ENCODE measurements at regions not wholly inside any gene's neighbourhood (a gene's known extent, or its start where the extent isn't known, plus 50 kb on each side); places are given as distances from the start of the nearest gene placed in this dataset.

DNA sequence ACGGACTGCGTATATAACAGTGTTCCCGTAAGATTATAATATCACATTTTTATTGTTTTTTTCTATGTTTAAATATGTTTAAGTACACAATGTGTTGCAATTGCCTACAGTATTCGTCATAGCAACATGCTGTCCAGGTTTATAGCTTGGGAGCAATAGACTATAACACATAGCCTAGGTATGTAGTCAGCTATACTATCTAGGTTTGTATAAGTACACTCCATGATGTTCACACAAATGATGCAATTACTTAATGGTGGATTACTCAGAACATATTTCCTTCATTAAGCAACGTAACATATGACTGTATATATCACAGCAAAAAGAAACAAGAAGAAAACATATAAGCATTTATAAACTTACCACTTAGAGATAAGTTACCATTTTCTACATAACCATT lies 160.0 kb downstream of the CBLN1 start:
- no peak for DNase-seq

DNA sequence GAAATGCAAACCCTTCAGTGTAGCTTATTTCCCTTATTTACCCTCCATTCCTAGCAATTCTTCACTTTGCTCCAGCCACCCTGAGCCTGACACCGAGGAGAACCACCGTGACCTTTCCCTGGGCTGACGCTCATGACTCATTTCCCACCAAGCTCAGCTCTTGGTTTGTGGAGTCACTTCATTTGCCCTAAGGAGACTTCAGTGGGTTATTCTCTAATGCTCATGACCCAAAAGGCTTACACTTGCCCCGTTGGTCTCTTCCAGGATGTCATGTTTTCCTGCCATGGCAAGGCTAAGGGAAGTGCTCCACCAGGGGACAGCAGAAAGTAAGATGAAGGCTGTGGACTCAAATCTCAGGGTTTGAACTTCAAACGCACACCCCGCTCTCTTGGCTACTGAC lies 161.0 kb downstream of the CBLN1 start:
- no peak for DNase-seq

DNA sequence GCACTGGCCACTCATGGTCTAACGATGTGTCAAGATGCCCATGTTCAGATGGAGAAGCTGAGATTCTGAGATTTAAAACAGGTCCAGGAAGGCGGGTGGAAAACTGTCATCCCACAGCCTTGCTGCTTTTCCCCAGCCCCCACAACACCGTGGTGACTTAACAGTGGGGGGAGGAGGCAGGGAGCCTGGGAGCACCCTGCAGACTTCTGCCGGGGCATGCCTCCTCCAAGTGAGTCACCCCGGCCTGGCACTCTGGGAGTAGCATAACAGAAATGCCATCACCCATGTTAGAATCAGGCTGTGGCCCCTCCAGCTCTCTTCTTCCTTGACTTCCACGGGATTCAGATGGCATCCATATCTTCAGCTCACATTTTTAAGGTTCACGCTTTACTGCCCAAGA lies 164.8 kb downstream of the CBLN1 start:
- DNase-seq, result no peak

DNA sequence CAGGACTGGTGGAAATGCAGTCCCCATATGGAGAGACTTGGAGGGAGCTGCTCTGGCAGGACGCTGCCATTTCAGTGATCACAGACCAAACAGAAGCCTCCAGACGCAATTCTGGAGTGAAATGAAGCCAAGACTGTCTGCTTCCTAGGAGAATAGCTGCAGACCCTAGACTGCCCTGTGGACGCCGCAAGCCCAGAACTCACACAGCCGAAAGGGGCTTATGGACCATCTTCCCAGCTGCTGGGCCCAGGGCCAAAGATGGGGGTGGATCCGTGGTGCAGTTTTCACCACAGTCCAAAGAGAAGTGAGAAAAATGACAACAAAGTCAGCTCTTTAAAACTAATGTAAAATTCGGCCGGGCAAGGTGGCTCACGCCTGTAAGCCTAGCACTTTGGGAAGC lies 165.7 kb downstream of the CBLN1 start:
- no peak for DNase-seq

DNA sequence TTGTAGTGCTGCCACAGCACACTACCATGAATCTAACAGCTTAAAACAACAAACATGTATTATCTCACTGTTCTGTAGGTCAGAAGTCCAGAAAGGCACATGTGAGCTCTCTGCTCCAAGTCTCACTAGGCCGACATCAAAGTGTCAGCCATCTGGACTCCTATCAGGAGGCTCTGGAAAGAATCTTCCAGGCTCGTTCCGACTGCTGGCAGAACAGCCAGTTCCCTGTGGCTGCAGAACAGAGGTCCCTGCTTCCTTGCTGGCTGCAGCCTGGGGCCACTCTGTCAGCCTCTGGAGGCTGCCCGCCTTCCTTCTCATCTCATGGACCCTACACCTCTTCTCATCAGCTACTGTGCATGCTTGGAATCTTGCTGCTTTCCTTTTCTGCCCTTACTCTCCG lies 168.9 kb downstream of the CBLN1 start:
- DNase-seq, result no peak

DNA sequence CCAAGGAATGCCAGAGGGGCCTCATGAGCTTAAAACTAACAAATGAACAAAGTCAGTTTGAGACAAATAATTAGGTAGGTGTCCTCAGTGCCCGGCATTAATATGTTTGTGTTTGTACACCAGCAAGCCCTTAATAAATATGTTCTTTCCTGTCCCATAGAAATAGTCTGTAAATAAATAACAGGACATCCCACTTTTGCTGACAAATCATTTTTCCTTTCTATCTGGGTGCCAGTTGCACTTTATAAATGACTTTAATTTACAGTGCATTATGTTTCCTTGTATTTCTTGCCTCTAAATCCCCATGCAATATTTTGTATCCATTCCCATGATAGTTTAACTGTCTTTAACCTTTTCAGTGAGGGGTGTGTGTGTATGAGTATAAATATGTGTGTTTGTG lies 170.3 kb downstream of the CBLN1 start:
- DNase-seq, result no peak

DNA sequence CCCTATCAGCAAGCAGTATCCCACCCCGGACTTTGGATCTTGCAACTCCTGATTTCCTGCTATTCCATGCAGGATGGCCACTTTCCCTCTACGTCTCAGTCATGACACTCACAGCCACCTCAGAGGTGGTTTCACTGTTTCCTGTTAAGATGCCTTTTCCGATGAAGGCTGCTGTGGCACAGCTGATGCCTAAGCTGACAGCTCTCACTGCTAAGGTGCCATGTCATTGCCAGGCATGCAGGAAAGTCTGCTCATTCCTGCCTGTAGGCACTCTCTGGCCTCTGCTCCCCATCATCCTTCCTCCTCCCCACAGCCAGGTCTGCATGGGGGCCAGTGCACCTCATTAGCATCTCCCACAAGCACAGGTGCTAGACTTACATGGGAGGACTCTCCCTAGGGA lies 173.0 kb downstream of the CBLN1 start:
- no peak for DNase-seq

DNA sequence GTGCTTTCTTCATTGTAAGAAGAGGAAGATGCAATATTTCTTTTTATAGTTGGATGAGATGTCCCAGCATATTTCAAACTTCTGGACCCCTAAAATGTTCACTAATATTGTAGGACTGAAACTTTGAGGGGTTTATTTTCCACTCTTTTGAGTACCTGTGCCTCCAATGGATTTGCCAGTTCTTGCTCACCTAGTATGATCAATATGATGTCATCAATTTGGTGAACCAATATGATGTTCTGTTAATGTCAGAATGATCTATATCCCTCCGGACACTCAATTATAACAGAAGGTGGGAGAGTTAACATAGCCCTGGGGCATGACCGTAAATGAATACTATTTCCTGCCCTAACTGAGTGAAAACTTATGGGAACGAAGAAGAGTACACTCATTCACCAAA lies 178.3 kb downstream of the CBLN1 start:
- no peak for DNase-seq

DNA sequence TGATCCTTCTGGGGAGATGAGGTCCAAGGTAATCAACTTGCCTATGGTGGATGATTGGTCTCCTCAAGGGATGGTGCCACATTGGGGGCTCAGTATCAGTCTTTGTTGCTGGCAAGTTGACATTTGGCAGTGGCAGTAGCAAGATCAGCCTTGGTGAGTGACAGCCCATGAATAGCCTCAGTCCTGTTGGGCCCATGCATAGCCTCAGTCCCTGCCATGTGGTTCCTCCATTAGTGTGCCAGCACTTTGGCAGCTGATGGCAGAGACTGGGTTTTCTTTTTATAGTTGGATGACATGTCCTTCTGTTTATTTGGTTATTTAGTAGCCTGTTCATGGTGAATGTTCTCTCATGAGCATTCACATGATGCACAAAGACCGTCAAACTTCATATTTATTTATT lies 179.6 kb downstream of the CBLN1 start:
- DNase-seq, result no peak

DNA sequence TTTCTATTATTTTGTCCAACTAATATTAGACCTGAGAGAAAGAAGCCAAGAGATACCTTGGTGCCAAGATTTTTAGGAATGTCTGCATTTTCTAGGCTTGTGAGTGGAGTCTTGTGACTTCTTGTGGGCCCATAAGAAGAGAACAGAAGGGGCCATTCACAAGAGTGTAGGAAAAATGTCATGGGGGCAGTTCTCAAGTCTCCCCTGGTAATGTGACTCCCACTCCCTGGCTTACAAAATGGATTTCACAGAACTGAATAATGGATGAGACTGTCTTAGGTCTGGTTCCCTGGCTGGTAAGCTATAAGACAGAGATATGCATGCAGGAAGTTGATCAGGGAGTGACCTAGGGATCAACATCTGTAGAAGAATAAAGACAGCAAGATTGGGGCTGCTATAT lies 181.3 kb downstream of the CBLN1 start:
- DNase-seq, result no peak

DNA sequence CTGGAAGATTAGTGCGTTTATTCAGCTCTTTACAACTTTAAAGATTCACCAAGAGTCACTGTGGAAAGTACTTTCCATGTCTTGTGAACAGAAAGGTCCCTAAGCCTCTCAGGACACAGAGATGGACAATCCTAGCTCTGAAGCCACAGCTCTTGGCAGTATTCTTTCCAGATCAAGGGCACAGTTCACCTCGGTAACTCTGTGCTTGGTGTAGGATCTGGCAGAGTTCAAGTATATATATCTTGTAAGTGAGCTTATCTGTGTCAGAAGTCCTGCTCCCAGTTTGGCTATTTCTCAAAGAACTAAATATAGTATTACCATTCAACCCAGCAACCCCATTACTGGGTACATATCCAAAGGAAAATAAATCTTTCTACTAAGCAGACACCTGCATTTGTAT lies 183.7 kb downstream of the CBLN1 start:
- no peak for DNase-seq

DNA sequence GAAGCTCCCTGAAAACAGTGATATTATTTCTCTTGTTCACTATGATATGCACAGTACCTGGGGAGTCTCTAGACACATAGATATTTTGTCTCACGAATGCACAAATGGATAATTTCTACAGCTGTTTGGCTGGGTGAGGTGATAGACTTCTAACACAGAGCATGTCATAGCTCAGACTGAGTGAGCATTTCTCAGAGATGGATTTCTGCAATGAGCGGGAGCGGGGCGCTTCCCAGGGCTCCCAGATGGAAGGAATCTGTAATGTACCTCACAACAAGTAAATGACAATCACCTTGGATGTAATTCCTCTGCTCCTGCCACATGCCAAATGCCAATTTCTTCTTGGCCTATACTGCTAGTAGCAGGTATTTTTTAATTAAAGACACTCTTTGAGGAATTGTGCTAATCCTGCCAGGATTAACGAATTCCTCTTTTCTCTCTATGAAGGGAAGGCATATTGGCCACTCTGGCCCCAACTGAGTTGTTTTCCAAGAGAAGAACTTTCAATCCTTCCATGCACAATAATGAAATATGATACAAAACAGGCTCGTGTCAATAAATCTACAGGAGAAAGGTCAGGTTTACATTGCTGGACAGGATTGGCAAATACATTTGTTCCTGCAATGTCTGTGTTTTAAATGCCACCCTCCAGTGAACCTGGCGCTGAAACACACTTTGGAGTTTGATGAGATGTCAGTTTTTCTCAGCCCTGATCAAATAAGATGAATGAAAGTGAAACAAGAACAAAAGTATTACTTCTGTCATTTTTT lies 185.3 kb downstream of the CBLN1 start:
- no peak for DNase-seq

DNA sequence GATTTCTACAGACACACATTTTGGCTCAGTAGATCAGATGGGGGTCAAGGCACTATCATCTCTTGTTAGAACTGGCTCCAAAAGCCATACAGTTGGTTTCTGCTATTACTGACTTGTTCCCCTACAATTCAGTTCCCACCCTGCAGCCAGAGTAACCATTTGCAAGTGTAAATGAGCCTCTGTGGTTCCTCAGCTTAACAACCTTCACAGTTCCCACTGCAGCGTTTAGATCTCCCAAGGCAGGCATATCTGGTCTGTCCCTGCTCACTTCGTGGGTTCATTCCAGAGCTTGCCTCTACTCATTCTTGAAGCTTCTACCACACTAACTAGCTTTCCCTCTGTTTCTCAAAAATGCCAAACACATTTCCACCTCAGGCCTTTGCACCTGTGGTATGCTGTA lies 186.1 kb downstream of the CBLN1 start:
- DNase-seq, result no peak

DNA sequence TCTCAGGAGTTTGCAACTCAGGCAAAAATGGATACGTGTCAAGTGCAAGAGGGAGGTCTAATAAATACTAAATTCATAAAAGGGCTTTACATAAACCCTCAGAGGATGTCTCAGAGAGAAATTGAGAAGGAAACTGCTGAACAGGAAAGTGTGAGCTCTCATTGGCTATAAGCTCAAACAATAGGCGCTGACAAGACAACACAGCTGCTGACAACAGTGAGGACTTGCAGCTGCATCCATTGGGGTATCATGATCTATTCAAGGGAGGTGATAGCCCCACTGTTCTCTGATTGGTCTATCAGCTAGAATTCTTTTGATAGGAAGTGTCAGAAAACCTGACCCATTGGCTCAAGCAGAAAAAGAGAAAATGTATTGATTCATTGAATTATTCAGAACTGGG lies 187.2 kb downstream of the CBLN1 start:
- DNase-seq, result no peak

DNA sequence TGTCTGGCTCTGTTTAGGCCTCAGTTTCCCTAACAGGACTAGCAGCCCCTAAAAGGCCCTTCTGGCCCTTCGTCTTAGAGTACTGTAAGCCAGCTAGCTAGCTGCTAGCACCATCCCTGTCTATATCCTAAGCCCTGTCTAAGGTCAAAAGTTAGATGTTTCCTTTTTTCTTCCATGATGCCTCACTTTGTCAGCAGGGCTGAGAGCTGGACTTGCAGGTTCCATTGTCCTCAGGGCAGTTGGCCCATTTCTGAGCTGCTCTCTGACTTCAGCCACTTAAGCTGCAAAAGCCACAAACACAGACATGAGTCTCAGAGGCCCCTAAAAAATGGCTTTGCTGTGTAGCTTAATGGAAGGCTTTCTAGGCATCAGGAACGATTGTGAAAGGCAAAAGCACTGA lies 187.7 kb downstream of the CBLN1 start:
- DNase-seq, result no peak

DNA sequence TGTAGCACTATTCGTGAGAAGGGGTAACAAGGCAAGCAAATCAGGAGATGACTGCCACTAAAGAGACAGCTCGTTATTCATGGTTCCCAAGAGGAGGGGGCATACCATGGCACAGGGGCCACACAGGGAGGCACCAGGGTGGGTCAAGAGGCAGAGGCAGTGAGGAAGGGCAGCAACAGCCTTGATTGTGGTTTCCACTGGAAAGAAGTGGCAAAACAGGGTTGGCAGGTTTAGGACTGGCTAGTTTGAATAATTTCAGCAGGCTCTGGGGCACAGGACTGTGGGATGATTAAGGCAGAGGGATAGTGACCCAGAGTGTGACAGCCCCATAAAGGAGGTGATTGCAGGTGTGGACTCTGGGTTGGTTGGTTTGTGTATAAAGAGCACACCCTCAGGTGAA lies 188.9 kb downstream of the CBLN1 start:
- no peak for DNase-seq

DNA sequence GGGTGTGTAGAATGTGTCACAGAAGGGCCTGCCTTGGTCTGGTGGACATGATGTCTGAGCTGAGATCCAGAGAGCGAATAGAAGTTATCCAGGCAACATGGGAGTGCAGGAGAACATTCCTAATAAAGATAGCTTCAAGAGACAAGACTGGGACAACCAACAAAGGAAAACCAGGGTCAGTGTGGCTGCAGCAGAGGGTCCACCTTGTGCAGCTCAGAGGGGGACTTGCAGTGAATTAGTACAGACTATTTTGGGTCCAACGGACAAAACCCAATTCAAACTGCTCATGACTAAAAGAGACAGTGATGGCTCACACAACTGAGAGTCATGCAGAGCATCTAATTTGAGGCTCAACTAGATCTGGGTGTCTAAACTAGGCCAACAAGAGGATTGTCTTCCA lies 192.1 kb downstream of the CBLN1 start:
- no peak for DNase-seq

DNA sequence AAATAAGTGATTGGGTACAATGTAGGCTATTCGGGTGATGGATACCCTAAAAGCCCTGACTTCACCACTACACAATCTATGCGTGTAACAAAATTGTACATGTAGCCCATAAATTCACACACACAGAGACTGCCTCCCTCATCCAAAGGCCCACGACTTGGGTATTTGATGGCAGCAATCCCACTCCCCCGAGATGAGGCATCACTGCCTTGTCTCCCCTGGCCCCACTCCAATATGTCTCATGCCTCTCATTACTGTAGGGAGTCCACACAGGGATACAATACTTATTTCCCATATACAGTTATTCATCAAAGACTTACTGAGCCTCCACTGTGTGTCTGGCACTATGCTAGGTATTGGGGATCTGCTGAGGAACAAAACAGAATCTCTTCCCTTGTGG lies 192.6 kb downstream of the CBLN1 start:
- DNase-seq, result no peak

DNA sequence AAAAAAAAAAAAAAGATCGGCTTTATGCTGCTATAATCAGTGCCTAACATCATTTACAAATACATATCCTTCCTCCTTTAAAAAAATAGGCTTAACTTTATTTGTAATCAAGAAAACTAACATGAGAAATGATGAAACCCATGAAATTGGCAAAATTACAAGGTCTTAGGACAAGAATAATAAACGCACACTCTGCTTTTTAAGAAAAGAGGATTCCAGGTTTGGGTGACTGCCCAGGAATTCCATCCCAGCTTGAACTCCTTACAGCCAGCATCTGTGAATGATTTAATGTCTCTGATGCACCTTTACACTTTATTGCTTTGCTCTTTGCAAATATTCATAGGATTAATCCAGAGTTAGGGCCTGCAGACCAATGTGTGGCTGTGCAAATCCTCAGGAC lies 196.0 kb downstream of the CBLN1 start:
- no peak for DNase-seq

DNA sequence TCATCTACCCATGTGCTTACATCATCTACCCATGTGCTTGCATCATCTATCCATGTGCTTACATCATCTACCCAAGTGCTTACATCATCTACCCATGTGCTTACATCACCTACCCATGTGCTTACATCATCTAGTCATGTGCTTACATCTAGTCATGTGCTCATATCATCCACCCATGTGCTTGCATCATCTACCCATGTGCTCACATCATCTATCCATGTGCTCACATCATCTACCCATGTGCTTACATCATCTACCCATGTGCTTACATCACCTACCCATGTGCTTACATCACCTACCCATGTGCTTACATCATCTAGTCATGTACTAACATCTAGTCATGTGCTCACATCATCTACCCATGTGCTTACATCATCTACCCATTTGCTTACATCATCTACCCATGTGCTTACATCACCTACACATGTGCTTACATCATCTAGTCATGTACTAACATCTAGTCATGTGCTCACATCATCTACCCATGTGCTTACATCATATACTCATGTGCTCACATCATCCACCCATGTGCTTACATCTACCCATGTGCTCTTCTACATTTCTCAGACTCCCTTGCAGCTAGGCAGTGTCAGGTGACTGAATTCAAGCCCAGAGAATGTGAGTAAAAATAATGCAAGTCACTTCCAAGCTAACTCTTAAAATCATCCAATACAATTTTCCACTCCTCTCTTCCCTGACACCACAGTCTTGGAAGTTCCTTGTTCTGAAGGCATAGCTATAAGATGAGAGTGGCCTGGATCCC lies 196.8 kb downstream of the CBLN1 start:
- no peak for DNase-seq

DNA sequence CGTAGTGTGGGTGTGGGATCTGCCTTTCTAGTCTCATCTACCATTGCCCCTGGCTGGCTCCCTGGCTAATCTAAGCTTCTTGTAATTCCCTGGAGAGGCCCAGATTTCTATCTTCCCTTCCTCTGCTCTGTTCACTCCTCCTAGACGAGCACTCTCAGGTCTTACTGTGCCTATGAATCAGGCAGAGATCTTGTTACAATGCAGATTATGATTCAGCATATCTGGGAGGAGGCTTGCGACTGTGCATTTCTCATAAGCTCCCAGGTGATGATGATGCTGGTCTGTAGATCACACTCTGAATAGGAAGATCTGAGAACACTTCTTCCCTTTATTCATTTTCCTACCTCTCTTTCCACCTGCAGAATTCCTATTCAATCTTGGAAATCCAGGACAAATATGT lies 200.1 kb downstream of the CBLN1 start:
- DNase-seq, result no peak

DNA sequence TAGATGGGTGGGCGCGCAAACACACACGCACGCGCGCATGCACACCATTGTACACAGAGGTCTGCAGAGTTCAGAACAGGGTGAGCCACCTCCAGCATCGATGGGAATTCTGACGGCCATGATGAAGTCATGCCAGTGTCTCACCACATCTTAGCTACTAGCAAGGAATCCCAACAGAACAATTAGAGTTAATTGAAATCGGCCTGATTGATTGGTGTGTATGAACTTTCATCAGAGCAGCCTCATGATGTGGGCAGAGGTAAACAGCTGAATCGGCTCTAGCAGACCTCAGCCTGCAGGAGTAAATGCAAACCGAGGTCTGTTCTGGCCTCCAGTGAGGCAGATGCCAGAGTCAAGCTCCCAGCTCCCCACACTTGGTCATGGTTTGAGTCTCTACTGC lies 200.6 kb downstream of the CBLN1 start:
- no peak for DNase-seq

DNA sequence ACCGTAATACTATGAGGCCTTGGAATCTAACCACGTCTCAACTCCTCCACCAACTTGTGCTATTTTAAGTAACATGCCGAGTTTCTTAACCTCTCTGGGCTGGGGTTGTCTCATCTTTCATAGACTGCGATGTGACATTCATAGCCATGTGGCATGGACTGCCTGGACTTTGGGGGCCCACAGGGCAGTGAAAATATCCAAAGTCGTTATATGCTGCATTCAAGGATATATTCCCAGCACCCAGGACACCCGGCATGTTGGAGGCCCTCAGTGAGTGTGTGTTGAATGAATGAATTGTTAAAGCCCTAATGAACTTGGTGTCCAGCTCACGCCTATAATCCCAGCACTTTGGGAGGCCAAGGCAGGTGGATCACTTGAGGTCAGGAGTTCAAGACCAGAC lies 203.1 kb downstream of the CBLN1 start:
- DNase-seq, result no peak

DNA sequence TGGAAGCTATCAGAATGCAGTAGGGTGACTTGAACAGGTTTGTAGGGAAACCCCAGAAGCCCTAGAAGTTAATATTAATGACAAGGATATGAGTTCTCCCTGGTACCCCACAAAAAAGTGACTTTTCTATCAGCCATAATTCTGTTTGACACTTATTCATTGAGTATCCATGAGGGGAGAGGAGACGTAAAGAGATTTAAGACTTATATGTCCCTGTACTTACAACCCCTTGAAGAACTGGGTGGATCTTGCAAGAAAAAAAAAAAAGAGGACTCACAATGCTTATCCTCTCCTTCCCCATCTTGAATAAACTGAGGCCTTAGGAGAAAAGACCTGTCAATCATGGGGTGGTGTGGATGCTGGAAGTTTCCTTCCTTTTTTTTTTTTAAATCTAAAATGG lies 203.5 kb downstream of the CBLN1 start:
- no peak for DNase-seq

DNA sequence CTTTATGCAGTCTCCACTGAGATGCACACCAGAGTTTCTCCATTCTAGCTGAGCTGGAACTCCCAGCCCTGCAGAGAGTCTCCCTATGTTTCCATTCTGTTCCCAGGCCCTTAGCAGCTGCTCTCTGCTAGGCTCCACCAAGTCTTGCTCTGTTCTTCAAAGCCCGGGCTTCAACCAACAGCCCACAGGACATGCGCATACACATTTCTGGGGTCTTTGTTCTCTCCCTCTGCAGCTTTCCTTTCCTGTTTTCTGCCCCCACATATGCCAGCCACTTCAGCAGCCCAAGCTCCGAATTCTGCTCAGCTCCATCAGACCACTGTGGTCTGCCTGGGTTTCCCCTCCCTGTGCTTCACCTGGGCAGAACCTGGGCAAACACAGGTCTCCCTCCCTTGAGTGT lies 205.9 kb downstream of the CBLN1 start:
- no peak for DNase-seq

All from GOT3 (cell line).